ENCODE measurements at regions not wholly inside any gene's neighbourhood (a gene's known extent, or its start where the extent isn't known, plus 50 kb on each side); places are given as distances from the start of the nearest gene placed in this dataset.

- ATAC-seq, result no peak
- no TSS peak for BruUV-seq (replicated peaks)
- POLR2A ChIA-PET, result no interaction called here
Measured at GRCh38 chr10:81177651-81178244, 640.0 kb downstream of the SH2D4B start.

DNA sequence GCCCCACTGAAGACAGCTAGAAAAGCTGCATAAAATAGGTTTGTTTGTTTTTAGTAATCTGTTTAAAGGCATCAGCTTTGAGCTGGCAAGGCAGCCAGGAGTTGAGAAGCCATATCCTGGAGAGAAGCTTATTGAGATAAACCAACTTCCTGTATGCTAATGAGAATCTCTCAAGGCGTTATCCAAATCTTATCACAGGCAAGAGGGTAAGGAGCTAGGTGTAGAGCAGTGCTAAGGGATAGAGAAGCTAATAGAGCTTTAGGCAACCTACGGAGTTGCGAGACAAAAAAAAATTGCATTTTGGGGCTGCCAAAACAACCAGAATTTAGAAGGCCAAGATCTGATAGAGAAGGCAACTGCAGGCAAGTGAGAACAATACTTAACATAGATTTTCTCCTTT lies 641.6 kb downstream of the SH2D4B start:
- TF ChIP-seq POLR2AphosphoS5 (IDR thresholded peaks at IDR 0.05; ENCODE audit: low read depth, low read length), result no peak
- no peak for TF ChIP-seq SIN3A (IDR thresholded peaks at IDR 0.05; ENCODE audit: borderline replicate concordance, insufficient read depth, low read depth, low read length)
- TF ChIP-seq CTCF (IDR thresholded peaks at IDR 0.05), result no peak
- TF ChIP-seq TCF7L2 (IDR thresholded peaks at IDR 0.05; ENCODE audit: low read depth, low read length), result no peak
- TF ChIP-seq, protein P1, sequence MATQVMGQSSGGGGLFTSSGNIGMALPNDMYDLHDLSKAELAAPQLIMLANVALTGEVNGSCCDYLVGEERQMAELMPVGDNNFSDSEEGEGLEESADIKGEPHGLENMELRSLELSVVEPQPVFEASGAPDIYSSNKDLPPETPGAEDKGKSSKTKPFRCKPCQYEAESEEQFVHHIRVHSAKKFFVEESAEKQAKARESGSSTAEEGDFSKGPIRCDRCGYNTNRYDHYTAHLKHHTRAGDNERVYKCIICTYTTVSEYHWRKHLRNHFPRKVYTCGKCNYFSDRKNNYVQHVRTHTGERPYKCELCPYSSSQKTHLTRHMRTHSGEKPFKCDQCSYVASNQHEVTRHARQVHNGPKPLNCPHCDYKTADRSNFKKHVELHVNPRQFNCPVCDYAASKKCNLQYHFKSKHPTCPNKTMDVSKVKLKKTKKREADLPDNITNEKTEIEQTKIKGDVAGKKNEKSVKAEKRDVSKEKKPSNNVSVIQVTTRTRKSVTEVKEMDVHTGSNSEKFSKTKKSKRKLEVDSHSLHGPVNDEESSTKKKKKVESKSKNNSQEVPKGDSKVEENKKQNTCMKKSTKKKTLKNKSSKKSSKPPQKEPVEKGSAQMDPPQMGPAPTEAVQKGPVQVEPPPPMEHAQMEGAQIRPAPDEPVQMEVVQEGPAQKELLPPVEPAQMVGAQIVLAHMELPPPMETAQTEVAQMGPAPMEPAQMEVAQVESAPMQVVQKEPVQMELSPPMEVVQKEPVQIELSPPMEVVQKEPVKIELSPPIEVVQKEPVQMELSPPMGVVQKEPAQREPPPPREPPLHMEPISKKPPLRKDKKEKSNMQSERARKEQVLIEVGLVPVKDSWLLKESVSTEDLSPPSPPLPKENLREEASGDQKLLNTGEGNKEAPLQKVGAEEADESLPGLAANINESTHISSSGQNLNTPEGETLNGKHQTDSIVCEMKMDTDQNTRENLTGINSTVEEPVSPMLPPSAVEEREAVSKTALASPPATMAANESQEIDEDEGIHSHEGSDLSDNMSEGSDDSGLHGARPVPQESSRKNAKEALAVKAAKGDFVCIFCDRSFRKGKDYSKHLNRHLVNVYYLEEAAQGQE (IDR thresholded peaks at IDR 0.05; ENCODE audit: insufficient read depth in 1 of 2, low read depth in 2 of 2, low read length in 1 of 2), result no peak
- Histone ChIP-seq H3K27ac (ENCODE audit: low read length) (no peak overlapping the region), H3K36me3 (ENCODE audit: control insufficient read depth, insufficient read depth, low read length) (no peaks in the 10 kb centered on the region), H3K9me3 (ENCODE audit: control insufficient read depth, insufficient read depth, low read depth, low read length) (peaks cover 6% of the 10 kb centered on the region; the same call in 1 of the 2 replicates), H3K4me3 (ENCODE audit: low read depth in 2 of 2, low read length in 2 of 2) (no peak overlapping the region), H3K4me1 (ENCODE audit: control insufficient read depth, insufficient read depth, low read length) (no peaks in the 10 kb centered on the region), H3K27me3 (ENCODE audit: control insufficient read depth, insufficient read depth, low read length) (no peaks in the 10 kb centered on the region)
- BruUV-seq (replicated peaks), result no TSS peak
- ATAC-seq (no peak), DNase-seq (ENCODE audit: low read depth, low spot score) (no peak)
- intact Hi-C loops (cut with micrococcal nuclease; ENCODE audit: unreplicated experiment) (no loop called here), in situ Hi-C loops (cut with HindIII; ENCODE audit: low pct_unique_long_range_greater_than_20kb, low sequenced_read_pairs) (no loop called here)
- CTCF ChIA-PET, result interaction anchor here (1.2 kb wide), 1 partner anchor 516 kb away, joined by 3 read pairs; no protein-coding TSS in a partner anchor
- POLR2A ChIA-PET, result no interaction called here

More at GRCh38 chr10:81177651-81178244, 640.0 kb downstream of the SH2D4B start:
- no peaks in the 10 kb centered on the region for H3K36me3 ChIP-seq (ENCODE audit: control insufficient read depth, insufficient read depth, low read length)
- no peak overlapping the region for H3K4me3 ChIP-seq (ENCODE audit: low read depth in 2 of 2, low read length in 2 of 2)
- CTCF ChIA-PET, result no interaction called here
- DNase-seq (ENCODE audit: low read depth, low spot score), result no peak
- peaks cover 6% of the 10 kb centered on the region; the same call in 1 of the 2 replicates for H3K9me3 ChIP-seq (ENCODE audit: control insufficient read depth, insufficient read depth, low read depth, low read length)
- intact Hi-C loops (cut with micrococcal nuclease; ENCODE audit: unreplicated experiment) (no loop called here), in situ Hi-C loops (cut with HindIII; ENCODE audit: low pct_unique_long_range_greater_than_20kb, low sequenced_read_pairs) (no loop called here)
- no peaks in the 10 kb centered on the region for H3K27me3 ChIP-seq (ENCODE audit: control insufficient read depth, insufficient read depth, low read length)
- TF ChIP-seq POLR2AphosphoS5 (IDR thresholded peaks at IDR 0.05; ENCODE audit: low read depth, low read length), result no peak
- TF ChIP-seq SIN3A (IDR thresholded peaks at IDR 0.05; ENCODE audit: borderline replicate concordance, insufficient read depth, low read depth, low read length), result no peak
- TF ChIP-seq, protein P1 (IDR thresholded peaks at IDR 0.05; ENCODE audit: insufficient read depth in 1 of 2, low read depth in 2 of 2, low read length in 1 of 2), result no peak
- TF ChIP-seq CTCF (IDR thresholded peaks at IDR 0.05), result no peak
- TF ChIP-seq TCF7L2 (IDR thresholded peaks at IDR 0.05; ENCODE audit: low read depth, low read length), result no peak
- H3K27ac ChIP-seq (ENCODE audit: low read length), result no peak overlapping the region
- no peaks in the 10 kb centered on the region for H3K4me1 ChIP-seq (ENCODE audit: control insufficient read depth, insufficient read depth, low read length)

Data from Panc1 (cell line).